HG03558 (cell line): ENCODE measurements at regions not wholly inside any gene's neighbourhood (a gene's known extent, or its start where the extent isn't known, plus 50 kb on each side); places are given as distances from the start of the nearest gene placed in this dataset.
"Not testable (repeated sequence)": the region's sequence is repeated elsewhere in the genome, so short reads cannot be mapped to it uniquely, and the experiment has no call there.

ENCODE experiments used
- ATAC-seq: cut with Tn5 transposase; IDR thresholded peaks from one replicate; pipeline ENCODE4 v1.9.1; 2021; ENCODE audit warnings: moderate number of reproducible peaks; ENCODE audit not compliant: unreplicated experiment; ENCODE audit errors: extremely low read depth

GRCh38 chr4:184962125-184962638 lies 56.1 kb upstream of the HELT start:
- ATAC-seq: no peak

- ATAC-seq: not testable (repeated sequence)
Observed at GRCh38 chr4:184965230-184966050, 52.9 kb upstream of the HELT start.

- not testable (repeated sequence) for ATAC-seq
Observed at GRCh38 chr4:184966051-184966691, 52.1 kb upstream of the HELT start.

- not testable (repeated sequence) for ATAC-seq
Observed at GRCh38 chr4:184967699-184968098, 50.6 kb upstream of the HELT start.

GRCh38 chr4:184968366-184968765 lies 49.9 kb upstream of the HELT start:
- no peak for ATAC-seq
